ENCODE measurements at regions not wholly inside any gene's neighbourhood (a gene's known extent, or its start where the extent isn't known, plus 50 kb on each side); places are given as distances from the start of the nearest gene placed in this dataset.

- H3K27me3 Mint-ChIP-seq (ENCODE audit: low read depth), result no peaks in the 10 kb centered on the region
- H3K9me3 Mint-ChIP-seq (ENCODE audit: low read depth), result no peaks in the 10 kb centered on the region
- H3K36me3 Mint-ChIP-seq (ENCODE audit: low read depth), result no peaks in the 10 kb centered on the region
- no peak for TF ChIP-seq CTCF (IDR thresholded peaks at IDR 0.05)
- H3K4me1 Mint-ChIP-seq (ENCODE audit: low read depth), result peaks cover 25% of the 10 kb centered on the region
- H3K4me3 Mint-ChIP-seq (ENCODE audit: unreplicated experiment), result no peak overlapping the region
- no peak overlapping the region for H3K27ac Mint-ChIP-seq (ENCODE audit: unreplicated experiment)
- DNase-seq (ENCODE audit: low spot score), result no peak
These were observed 135.5 kb upstream of the SMAD3 start for GRCh38 chr15:66929843-66930402.

- H3K4me1 Mint-ChIP-seq (ENCODE audit: low read depth), result peaks cover 37% of the 10 kb centered on the region
- peak overlapping the region; percentile 42 for H3K4me3 Mint-ChIP-seq (ENCODE audit: unreplicated experiment)
- no peaks in the 10 kb centered on the region for H3K27me3 Mint-ChIP-seq (ENCODE audit: low read depth)
- no peaks in the 10 kb centered on the region for H3K36me3 Mint-ChIP-seq (ENCODE audit: low read depth)
- peak overlapping the region; percentile 69 for H3K27ac Mint-ChIP-seq (ENCODE audit: unreplicated experiment)
- DNase-seq (ENCODE audit: low spot score), result no peak
- peak; percentile 11 for TF ChIP-seq CTCF (IDR thresholded peaks at IDR 0.05)
- H3K9me3 Mint-ChIP-seq (ENCODE audit: low read depth), result no peaks in the 10 kb centered on the region
These were observed 133.4 kb upstream of the SMAD3 start for GRCh38 chr15:66931768-66932633.

GRCh38 chr15:66932634-66933024 lies 132.8 kb upstream of the SMAD3 start:
- peaks cover 37% of the 10 kb centered on the region for H3K4me1 Mint-ChIP-seq (ENCODE audit: low read depth)
- no peak for DNase-seq (ENCODE audit: low spot score)
- H3K27me3 Mint-ChIP-seq (ENCODE audit: low read depth), result no peaks in the 10 kb centered on the region
- TF ChIP-seq CTCF (IDR thresholded peaks at IDR 0.05), result no peak
- H3K4me3 Mint-ChIP-seq (ENCODE audit: unreplicated experiment), result no peak overlapping the region
- no peaks in the 10 kb centered on the region for H3K9me3 Mint-ChIP-seq (ENCODE audit: low read depth)
- H3K36me3 Mint-ChIP-seq (ENCODE audit: low read depth), result no peaks in the 10 kb centered on the region
- no peak overlapping the region for H3K27ac Mint-ChIP-seq (ENCODE audit: unreplicated experiment)

GRCh38 chr15:66933932-66934867 lies 131.2 kb upstream of the SMAD3 start:
- no peak overlapping the region for H3K27ac Mint-ChIP-seq (ENCODE audit: unreplicated experiment)

More at GRCh38 chr15:66933932-66934867, 131.2 kb upstream of the SMAD3 start:
- Mint-ChIP-seq H3K4me1 (ENCODE audit: low read depth) (peaks cover 37% of the 10 kb centered on the region), H3K9me3 (ENCODE audit: low read depth) (no peaks in the 10 kb centered on the region), H3K27me3 (ENCODE audit: low read depth) (no peaks in the 10 kb centered on the region), H3K4me3 (ENCODE audit: unreplicated experiment) (no peak overlapping the region), H3K36me3 (ENCODE audit: low read depth) (no peaks in the 10 kb centered on the region)
- peak; percentile 35 for DNase-seq (ENCODE audit: low spot score)
- TF ChIP-seq CTCF (IDR thresholded peaks at IDR 0.05), result no peak
